Left lobe of liver (tissue), 2 donors: ENCODE measurements at regions not wholly inside any gene's neighbourhood (a gene's known extent, or its start where the extent isn't known, plus 50 kb on each side); places are given as distances from the start of the nearest gene placed in this dataset.
"Not testable (repeated sequence)": the region's sequence is repeated elsewhere in the genome, so short reads cannot be mapped to it uniquely, and the experiment has no call there.

ENCODE experiments used
- ATAC-seq: fragments of 200-7000 bp; cut with Tn5 transposase; one replicate; pipeline ENCODE4 v1.9.1; 2020; ENCODE audit warnings: mild to moderate bottlenecking, moderate library complexity
- DNase-seq: peaks from one replicate; pipeline ENCODE4 v3.0.0-alpha.2; 2020; ENCODE audit warnings: low spot score
- donor health status: DM: no; HTN: no; CAD: no; lungs with moderate emphysema.
- donor health status: DM: no; HTN: yes; CAD: no.

- ATAC-seq (no peak), DNase-seq (no peak)
Observed at GRCh38 chr4:188911199-188911598, 772.0 kb downstream of the TRIML1 start.

- no peak for ATAC-seq
Observed at GRCh38 chr4:188911707-188912106, 772.5 kb downstream of the TRIML1 start.

GRCh38 chr4:188915175-188915574 is 775.9 kb downstream of the TRIML1 start:
- no peak for DNase-seq
- ATAC-seq: no peak

More at GRCh38 chr4:188911707-188912106, 772.5 kb downstream of the TRIML1 start:
- no peak for DNase-seq

- ATAC-seq: no peak
- no peak for DNase-seq
Observed at GRCh38 chr4:188918787-188919186, 779.5 kb downstream of the TRIML1 start.

- ATAC-seq (no peak), DNase-seq (no peak)
Observed at GRCh38 chr4:188930822-188931221, 791.6 kb downstream of the TRIML1 start.

- DNase-seq: no peak
- ATAC-seq: no peak
Observed at GRCh38 chr4:188934320-188934962, 795.2 kb downstream of the TRIML1 start.

- ATAC-seq (no peak), DNase-seq (no peak)
Observed at GRCh38 chr4:188941524-188942119, 802.4 kb downstream of the TRIML1 start.

- DNase-seq (no peak), ATAC-seq (no peak)
Observed at GRCh38 chr4:188942606-188943005, 803.4 kb downstream of the TRIML1 start.

GRCh38 chr4:188949596-188949995 is 810.4 kb downstream of the TRIML1 start:
- no peak for ATAC-seq
- no peak for DNase-seq

- no peak for ATAC-seq
Observed at GRCh38 chr4:188955066-188955465, 815.8 kb downstream of the TRIML1 start.

GRCh38 chr4:188956566-188956965 is 817.3 kb downstream of the TRIML1 start:
- no peak for DNase-seq
- no peak for ATAC-seq

More at GRCh38 chr4:188955066-188955465, 815.8 kb downstream of the TRIML1 start:
- DNase-seq: no peak

- no peak for DNase-seq
- ATAC-seq: no peak
Observed at GRCh38 chr4:188958346-188958745, 819.1 kb downstream of the TRIML1 start.

- ATAC-seq (no peak), DNase-seq (no peak)
Observed at GRCh38 chr4:188959424-188959823, 820.2 kb downstream of the TRIML1 start.

GRCh38 chr4:188960411-188961093 is 821.3 kb downstream of the TRIML1 start:
- no peak for ATAC-seq
- no peak for DNase-seq

- DNase-seq (no peak), ATAC-seq (peak; percentile 71)
Observed at GRCh38 chr4:188971125-188971524, 831.9 kb downstream of the TRIML1 start.

- DNase-seq (no peak), ATAC-seq (no peak)
Observed at GRCh38 chr4:188975271-188975670, 836.0 kb downstream of the TRIML1 start.

- ATAC-seq (no peak), DNase-seq (no peak)
Observed at GRCh38 chr4:188976644-188977115, 837.4 kb downstream of the TRIML1 start.

GRCh38 chr4:188977232-188977631 is 838.0 kb downstream of the TRIML1 start:
- ATAC-seq: not testable (repeated sequence)

GRCh38 chr4:188984518-188984917 is 845.3 kb downstream of the TRIML1 start:
- ATAC-seq: no peak
- no peak for DNase-seq

More at GRCh38 chr4:188977232-188977631, 838.0 kb downstream of the TRIML1 start:
- not testable (repeated sequence) for DNase-seq

- no peak for DNase-seq
- no peak for ATAC-seq
Observed at GRCh38 chr4:188986271-188986689, 847.0 kb downstream of the TRIML1 start.

GRCh38 chr4:188987011-188987410 is 847.8 kb downstream of the TRIML1 start:
- ATAC-seq (no peak), DNase-seq (no peak)

GRCh38 chr4:188988131-188988530 is 848.9 kb downstream of the TRIML1 start:
- DNase-seq (no peak), ATAC-seq (no peak)
